AG04449 (cell line): ENCODE measurements at regions not wholly inside any gene's neighbourhood (a gene's known extent, or its start where the extent isn't known, plus 50 kb on each side); places are given as distances from the start of the nearest gene placed in this dataset.
"Not testable (repeated sequence)": the region's sequence is repeated elsewhere in the genome, so short reads cannot be mapped to it uniquely, and the experiment has no call there.

Experiments used
- CTCF ChIA-PET: fragments of 350-600 bp; formaldehyde crosslinking; extraction: SDS; loops from one replicate; lab custom pipeline; 2021; ENCODE audit warnings: antibody characterized with exemption; lab: Yijun Ruan, JAX
- POLR2A ChIA-PET: fragments of 400-600, 350-600 bp; formaldehyde crosslinking; extraction: SDS; loops from one replicate; lab custom pipeline; 2020; ENCODE audit warnings: antibody characterized with exemption, inconsistent platforms; lab: Yijun Ruan, JAX
- DNase-seq: peaks from one replicate; pipeline ENCODE4 v3.0.0-alpha.2; 2010; ENCODE audit warnings: low read depth, low spot score
- H3K4me3 ChIP-seq: 2 replicates; pipeline ENCODE4 v1.5.1; 2011; ENCODE audit warnings: low read depth, mild to moderate bottlenecking, control low read depth, low read length
- CTCF ChIP-seq: IDR thresholded peaks from one replicate; pipeline ENCODE4 v1.5.1; 2011; ENCODE audit warnings: mild to moderate bottlenecking, moderate library complexity, low read length, control low read depth, inconsistent platforms; ENCODE audit not compliant: insufficient read depth; ENCODE audit errors: missing control alignments

- no peak overlapping the region for H3K4me3 ChIP-seq
- no peak for TF ChIP-seq CTCF
- CTCF ChIA-PET = no interaction called here
- POLR2A ChIA-PET = no interaction called here
- DNase-seq = no peak
Measured at GRCh38 chr3:21017115-21017852, 733.7 kb downstream of the ZNF385D start.

GRCh38 chr3:21013566-21013965 lies 737.4 kb downstream of the ZNF385D start:
- CTCF ChIA-PET = no interaction called here
- POLR2A ChIA-PET = no interaction called here

GRCh38 chr3:20999661-21000060 lies 751.3 kb downstream of the ZNF385D start:
- CTCF ChIA-PET = no interaction called here
- H3K4me3 ChIP-seq = no peak overlapping the region
- no peak for DNase-seq
- POLR2A ChIA-PET = no interaction called here
- TF ChIP-seq CTCF = no peak

More at GRCh38 chr3:21013566-21013965, 737.4 kb downstream of the ZNF385D start:
- DNase-seq = no peak
- TF ChIP-seq CTCF = no peak
- no peak overlapping the region for H3K4me3 ChIP-seq

- POLR2A ChIA-PET = no interaction called here
- TF ChIP-seq CTCF = no peak
- CTCF ChIA-PET = no interaction called here
- no peak overlapping the region for H3K4me3 ChIP-seq
- DNase-seq = no peak
Measured at GRCh38 chr3:20997183-20997582, 753.8 kb downstream of the ZNF385D start.

GRCh38 chr3:20990896-20991295 lies 760.1 kb downstream of the ZNF385D start:
- ChIA-PET CTCF (interaction anchor here (1.3 kb wide), 1 partner anchor 299 kb away, joined by 4 read pairs; no protein-coding TSS in a partner anchor), POLR2A (no interaction called here)
- TF ChIP-seq CTCF = no peak
- H3K4me3 ChIP-seq = no peak overlapping the region
- DNase-seq = no peak

- H3K4me3 ChIP-seq, POLR2A ChIA-PET, CTCF ChIA-PET: not testable (repeated sequence)
- peak; percentile 5 for DNase-seq
Measured at GRCh38 chr3:20989653-20990052, 761.4 kb downstream of the ZNF385D start.

GRCh38 chr3:20984594-20985205 lies 766.3 kb downstream of the ZNF385D start:
- no peak for TF ChIP-seq CTCF
- ChIA-PET CTCF (interaction anchor here (1.3 to 1.6 kb wide), 2 partner anchors 472 to 500 kb away, joined by 4 to 5 read pairs; no protein-coding TSS in a partner anchor), POLR2A (no interaction called here)
- no peak overlapping the region for H3K4me3 ChIP-seq
- DNase-seq = no peak
